ES-I3 (cell line): ENCODE measurements at regions not wholly inside any gene's neighbourhood (a gene's known extent, or its start where the extent isn't known, plus 50 kb on each side); places are given as distances from the start of the nearest gene placed in this dataset.

Source experiments
- H3K36me3 ChIP-seq: 2 replicates; pipeline ENCODE4 v1.6.1; 2013; ENCODE audit warnings: mild to moderate bottlenecking, low read length, control low read depth, moderate library complexity; ENCODE audit not compliant: insufficient read depth
- H3K4me1 ChIP-seq: 2 replicates; pipeline ENCODE4 v1.6.1; 2013; ENCODE audit warnings: mild to moderate bottlenecking, control low read depth, low read length; ENCODE audit not compliant: insufficient read depth
- H3K9ac ChIP-seq: 2 replicates; pipeline ENCODE4 v1.6.1; 2013; ENCODE audit warnings: low read depth, mild to moderate bottlenecking, low read length, moderate library complexity
- H3K9me3 ChIP-seq: 2 replicates; pipeline ENCODE4 v1.6.1; 2013; ENCODE audit warnings: mild to moderate bottlenecking, low read length, moderate library complexity; ENCODE audit not compliant: control insufficient read depth, insufficient read depth

DNA sequence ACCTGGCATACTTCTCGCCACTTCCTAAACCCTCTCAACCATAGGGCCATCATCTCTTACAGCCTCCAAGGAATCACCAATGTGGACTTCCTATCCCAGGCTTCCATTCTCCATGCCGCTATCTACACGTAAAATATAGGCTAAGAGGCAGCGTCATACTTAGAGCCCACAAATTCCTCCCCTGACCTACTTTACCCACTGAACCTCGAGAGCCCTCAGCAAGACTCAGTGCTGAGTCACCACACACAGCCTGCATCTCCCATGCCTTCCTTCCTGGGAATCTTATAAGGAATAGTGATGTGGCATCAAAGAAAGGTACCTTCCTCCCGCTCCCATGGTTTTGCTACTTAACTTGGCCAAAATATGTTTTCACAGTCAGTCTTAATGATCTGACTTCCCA is 435.6 kb upstream of the NFE2L3 start:
- Histone ChIP-seq H3K4me1 (no peaks in the 10 kb centered on the region; the same call in 1 of the 2 replicates), H3K9me3 (no peaks in the 10 kb centered on the region), H3K9ac (no peak overlapping the region), H3K36me3 (no peaks in the 10 kb centered on the region)

DNA sequence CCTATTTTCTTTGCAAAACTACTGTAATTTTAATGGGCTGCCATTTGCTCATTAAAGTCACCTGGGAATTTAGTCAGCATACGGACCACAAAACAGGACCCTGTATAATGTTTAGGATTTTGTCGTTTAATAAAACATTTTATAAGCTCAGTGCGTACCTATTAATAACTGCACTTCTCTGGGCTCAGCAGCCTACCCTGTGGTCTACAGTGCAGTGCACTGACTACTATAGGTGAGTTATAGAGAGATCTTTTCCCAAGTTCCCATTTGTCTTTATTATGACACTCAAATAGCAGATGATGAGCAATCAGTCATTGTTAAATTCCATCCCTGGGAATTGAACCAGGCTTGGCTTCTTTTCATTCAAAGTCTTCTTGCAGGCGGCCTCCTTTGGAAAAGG is 433.4 kb upstream of the NFE2L3 start:
- Histone ChIP-seq H3K9me3 (no peaks in the 10 kb centered on the region), H3K36me3 (no peaks in the 10 kb centered on the region), H3K9ac (no peak overlapping the region), H3K4me1 (no peaks in the 10 kb centered on the region; the same call in 1 of the 2 replicates)

GRCh38 chr7:25719190-25719896 is 432.7 kb upstream of the NFE2L3 start:
- Histone ChIP-seq H3K9me3 (no peaks in the 10 kb centered on the region), H3K36me3 (no peaks in the 10 kb centered on the region), H3K4me1 (no peaks in the 10 kb centered on the region; the same call in 1 of the 2 replicates), H3K9ac (no peak overlapping the region)

GRCh38 chr7:25720427-25720826 is 431.6 kb upstream of the NFE2L3 start:
- Histone ChIP-seq H3K36me3 (no peaks in the 10 kb centered on the region), H3K4me1 (no peaks in the 10 kb centered on the region; the same call in 1 of the 2 replicates), H3K9me3 (no peaks in the 10 kb centered on the region), H3K9ac (no peak overlapping the region)

- peaks cover 15% of the 10 kb centered on the region for H3K4me1 ChIP-seq
- H3K9ac ChIP-seq, result no peak overlapping the region
- no peaks in the 10 kb centered on the region for H3K9me3 ChIP-seq
- H3K36me3 ChIP-seq, result no peaks in the 10 kb centered on the region
Observed at GRCh38 chr7:25722856-25723255, 429.1 kb upstream of the NFE2L3 start.

DNA sequence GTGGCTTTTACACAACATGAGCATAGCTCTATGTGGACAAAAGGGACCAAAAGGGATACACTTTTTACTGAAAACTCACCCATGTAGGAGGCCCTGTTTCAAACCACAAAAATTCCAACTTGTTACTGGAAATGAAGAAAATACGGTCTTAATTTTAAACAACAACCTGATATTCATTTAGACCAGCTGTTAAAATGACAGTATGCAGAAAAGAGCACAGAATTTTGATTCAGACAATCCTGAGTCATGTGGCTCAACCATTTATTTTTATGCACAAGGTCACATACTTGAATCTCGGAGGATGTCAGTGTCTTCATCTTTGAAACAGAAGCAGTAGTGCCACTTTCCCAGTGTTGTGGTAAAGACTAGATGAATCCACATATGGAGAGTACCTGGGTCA is 426.5 kb upstream of the NFE2L3 start:
- no peak overlapping the region for H3K9ac ChIP-seq

DNA sequence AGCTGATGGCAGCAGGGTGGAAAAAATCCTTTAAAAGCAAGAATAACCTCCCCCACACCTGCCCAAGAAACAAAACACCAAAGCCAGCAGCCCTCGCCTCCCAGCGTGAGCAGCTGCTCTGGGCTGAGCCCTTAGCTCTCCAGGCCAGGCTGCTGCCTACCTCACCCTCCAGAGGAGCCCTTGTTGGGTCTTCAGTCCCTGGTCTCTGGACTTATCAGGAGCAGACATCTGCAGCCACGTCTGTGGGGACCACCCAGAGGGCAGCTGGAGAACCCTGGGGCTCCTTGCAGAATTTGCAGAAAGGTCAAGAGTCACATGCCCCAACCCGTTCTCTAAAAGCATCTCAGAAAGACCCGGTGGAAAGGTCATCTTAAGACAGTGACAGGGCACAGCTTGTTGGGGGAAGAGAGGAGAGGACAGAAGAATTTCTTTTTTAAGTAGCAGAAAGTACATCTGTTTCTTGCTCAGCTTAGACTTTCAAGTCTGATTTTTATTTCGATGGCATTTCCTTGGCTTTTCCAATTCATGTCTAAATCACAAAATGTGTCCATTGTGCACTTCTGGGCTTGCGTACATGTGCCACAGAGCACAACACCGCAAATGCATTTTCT is 425.7 kb upstream of the NFE2L3 start:
- Histone ChIP-seq H3K9me3 (no peaks in the 10 kb centered on the region), H3K4me1 (peaks cover 26% of the 10 kb centered on the region), H3K9ac (no peak overlapping the region), H3K36me3 (no peaks in the 10 kb centered on the region)

More for the DNA sequence above, 426.5 kb upstream of the NFE2L3 start:
- Histone ChIP-seq H3K4me1 (peaks cover 18% of the 10 kb centered on the region), H3K9me3 (no peaks in the 10 kb centered on the region), H3K36me3 (no peaks in the 10 kb centered on the region)

DNA sequence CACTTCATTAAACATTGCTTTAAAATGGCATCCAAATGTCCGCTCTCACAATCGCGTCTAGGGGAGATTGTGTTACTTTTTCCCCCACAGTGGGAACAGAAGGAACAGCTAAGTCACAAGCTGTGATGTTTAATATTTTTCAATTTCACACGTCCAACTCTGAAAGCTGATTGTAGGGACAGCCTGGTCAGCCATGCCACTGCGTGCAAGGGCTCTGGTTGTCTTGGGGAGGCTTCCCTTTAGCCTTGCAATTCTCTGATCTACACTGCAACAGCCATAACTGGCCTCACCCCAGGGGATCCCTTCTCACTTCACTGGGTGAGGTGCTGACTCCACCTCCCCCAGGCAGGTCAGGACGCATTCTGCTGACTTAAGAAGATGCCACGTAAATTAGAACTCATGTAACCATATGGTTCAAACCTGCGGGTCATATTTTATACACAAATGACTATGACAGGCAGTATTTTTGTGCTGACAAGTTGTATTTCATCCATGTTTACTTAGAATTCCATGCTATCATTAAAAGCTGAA is 425.2 kb upstream of the NFE2L3 start:
- H3K9ac ChIP-seq, result no peak overlapping the region
- no peaks in the 10 kb centered on the region for H3K36me3 ChIP-seq
- peaks cover 32% of the 10 kb centered on the region for H3K4me1 ChIP-seq

GRCh38 chr7:25727446-25727845 is 424.6 kb upstream of the NFE2L3 start:
- H3K9ac ChIP-seq, result no peak overlapping the region
- H3K4me1 ChIP-seq, result peaks cover 38% of the 10 kb centered on the region
- no peaks in the 10 kb centered on the region for H3K9me3 ChIP-seq
- H3K36me3 ChIP-seq, result no peaks in the 10 kb centered on the region

More for the DNA sequence above, 425.2 kb upstream of the NFE2L3 start:
- no peaks in the 10 kb centered on the region for H3K9me3 ChIP-seq

DNA sequence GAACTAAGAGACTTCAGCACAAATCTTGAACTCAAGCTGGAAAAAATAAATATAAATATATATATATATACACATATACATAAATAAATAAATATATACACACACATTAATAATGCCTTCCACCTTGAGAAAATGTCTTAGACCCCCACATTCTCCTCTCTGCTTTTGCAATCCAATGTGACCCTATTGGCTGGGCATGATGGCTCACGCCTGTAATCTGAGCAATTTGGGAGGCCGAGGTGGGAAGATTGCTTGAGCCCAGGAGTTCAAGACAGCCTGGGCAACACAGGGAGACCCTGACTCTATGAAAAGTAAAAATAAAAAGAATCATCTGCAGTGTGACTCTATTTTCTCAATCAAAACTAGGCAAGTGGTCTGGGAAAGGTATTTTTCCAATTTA is 424.1 kb upstream of the NFE2L3 start:
- H3K36me3 ChIP-seq, result no peaks in the 10 kb centered on the region
- no peaks in the 10 kb centered on the region for H3K9me3 ChIP-seq
- peaks cover 38% of the 10 kb centered on the region for H3K4me1 ChIP-seq

DNA sequence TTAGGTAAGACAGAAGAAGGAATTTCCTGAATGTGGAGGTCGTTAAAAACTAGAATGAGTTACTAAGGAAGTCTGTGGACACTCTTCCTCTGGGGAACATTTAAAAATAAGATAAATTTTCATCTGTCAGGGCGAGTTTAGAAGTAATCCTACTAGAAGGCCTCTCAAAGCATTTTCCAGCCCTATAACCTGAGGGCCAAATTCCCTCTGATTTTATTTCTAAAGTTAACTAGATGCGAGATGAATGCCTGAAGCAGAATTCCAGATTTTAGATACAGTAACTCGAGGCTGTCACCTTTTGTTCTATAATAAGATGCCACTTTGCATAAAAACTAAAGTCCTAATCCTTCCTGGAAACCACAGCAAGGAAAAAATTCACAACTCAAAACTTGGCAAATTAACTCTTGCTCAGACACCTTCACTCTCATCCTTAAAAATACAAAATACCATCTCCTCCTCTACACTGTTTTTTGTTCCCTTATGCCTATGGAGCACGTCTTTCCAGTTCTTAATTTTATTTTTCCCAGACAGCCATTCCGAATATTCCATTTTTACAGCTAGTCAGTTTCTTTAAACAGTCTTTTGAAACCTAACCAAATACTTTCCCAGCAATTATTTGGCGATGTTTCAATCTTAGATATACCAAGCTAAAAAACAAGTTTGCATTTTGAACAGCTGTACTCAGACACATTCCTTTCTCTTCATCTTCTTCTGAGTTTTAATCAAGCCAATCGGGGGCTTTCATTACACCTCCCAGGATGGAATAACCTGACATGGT is 420.7 kb upstream of the NFE2L3 start:
- Histone ChIP-seq H3K9ac (no peak overlapping the region), H3K4me1 (peaks cover 51% of the 10 kb centered on the region), H3K36me3 (no peaks in the 10 kb centered on the region), H3K9me3 (no peaks in the 10 kb centered on the region)

More for the DNA sequence above, 424.1 kb upstream of the NFE2L3 start:
- no peak overlapping the region for H3K9ac ChIP-seq

- Histone ChIP-seq H3K36me3 (no peaks in the 10 kb centered on the region), H3K9me3 (no peaks in the 10 kb centered on the region), H3K9ac (no peak overlapping the region), H3K4me1 (peaks cover 45% of the 10 kb centered on the region)
Observed at GRCh38 chr7:25731846-25732245, 420.2 kb upstream of the NFE2L3 start.

DNA sequence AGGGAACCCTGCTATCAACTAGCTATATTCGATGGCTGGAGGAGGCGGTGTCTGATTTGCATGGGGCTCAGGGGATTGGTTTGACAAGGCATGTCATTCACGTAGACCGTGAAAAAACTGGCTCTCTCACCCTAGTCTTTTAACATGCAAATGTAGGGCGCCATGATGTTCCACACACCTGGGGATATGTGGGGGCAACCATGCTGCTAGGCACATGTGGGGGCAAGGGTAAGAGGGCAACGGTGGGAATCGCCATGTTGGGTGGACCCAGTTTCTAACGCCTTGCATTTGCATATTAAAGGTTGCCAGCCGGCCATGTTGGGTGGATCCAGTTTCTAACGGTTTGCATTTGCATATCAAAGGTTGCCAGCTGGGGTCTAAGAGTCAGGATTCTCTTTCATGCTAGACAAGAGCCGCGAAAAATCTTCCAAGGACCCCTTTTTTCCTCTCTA is 419.2 kb upstream of the NFE2L3 start:
- H3K36me3 ChIP-seq, result no peaks in the 10 kb centered on the region
- peaks cover 38% of the 10 kb centered on the region for H3K4me1 ChIP-seq
- no peaks in the 10 kb centered on the region for H3K9me3 ChIP-seq
- H3K9ac ChIP-seq, result peak overlapping the region; percentile 11; the same call in 1 of the 2 replicates

DNA sequence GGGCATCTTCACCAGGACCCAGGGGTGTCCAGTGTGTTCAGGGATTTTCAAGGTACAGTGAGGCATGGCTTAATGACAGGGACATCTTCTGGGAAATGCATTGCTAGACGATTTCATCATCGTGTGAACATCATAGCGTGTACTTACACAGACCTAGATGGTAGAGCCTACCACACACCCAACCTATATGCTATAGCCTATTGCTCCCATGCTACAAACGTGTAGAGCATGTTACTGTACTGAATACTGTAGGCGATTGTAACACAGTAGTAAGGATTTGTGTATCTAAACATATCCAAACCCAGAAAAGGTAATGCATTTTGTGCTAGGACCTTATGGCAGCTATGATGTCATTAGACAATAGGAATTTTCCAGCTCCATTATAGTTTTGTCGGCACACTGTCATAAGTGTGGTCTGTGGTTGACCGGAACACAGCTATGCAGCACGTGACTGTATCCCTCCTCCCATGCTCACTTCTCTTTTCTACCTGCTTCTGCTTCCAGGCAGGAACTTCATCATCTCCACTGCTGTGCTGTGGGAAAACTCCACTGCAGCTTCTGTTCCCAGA is 416.2 kb upstream of the NFE2L3 start:
- peaks cover 31% of the 10 kb centered on the region for H3K4me1 ChIP-seq
- H3K36me3 ChIP-seq, result no peaks in the 10 kb centered on the region
- H3K9me3 ChIP-seq, result no peaks in the 10 kb centered on the region
- no peak overlapping the region for H3K9ac ChIP-seq
